ENCODE measurements at regions not wholly inside any gene's neighbourhood (a gene's known extent, or its start where the extent isn't known, plus 50 kb on each side); places are given as distances from the start of the nearest gene placed in this dataset.
"Not testable (repeated sequence)": the region's sequence is repeated elsewhere in the genome, so short reads cannot be mapped to it uniquely, and the experiment has no call there.

GRCh38 chr3:4228295-4228694, 74.9 kb upstream of the SETMAR start:
- DNase-seq: no peak

DNA sequence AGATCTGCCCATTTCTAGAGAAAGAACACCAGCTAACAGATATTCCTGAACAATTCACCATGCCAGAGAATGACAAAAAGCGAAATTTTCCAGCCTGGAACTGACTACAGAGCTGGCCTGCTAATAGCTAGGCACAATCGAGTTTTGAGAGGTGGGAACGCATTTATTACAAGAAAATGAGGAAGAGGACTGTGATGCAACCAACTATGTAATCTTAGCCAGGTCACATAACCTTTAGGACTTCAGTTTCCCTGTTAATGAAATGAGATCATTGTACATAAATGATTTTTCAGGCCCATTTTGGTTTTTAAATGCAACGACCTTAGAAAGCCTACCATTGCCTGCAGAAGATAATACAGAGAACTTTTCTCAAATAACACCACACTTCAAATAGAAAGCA, 72.1 kb upstream of the SETMAR start:
- DNase-seq: no peak

GRCh38 chr3:4232798-4233197, 70.4 kb upstream of the SETMAR start:
- DNase-seq: no peak

DNA sequence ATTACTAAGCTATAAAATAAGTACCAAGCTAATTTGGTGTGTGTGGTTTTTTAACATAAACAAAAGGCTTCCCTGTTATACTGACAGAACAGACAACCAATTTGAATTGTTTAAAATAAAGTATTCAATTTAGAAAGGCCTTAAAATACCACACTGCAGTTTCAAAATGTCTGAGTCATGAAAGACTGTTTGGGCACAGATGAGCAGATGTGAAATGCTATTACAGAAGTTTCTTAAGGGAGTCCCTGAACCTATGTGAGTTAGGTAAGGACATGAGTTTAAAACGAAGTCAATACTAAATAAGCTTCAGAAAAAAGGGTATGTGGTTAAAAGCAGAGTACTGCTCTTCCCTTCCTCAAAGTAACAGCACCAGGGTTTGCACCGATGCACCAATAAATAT, 69.7 kb upstream of the SETMAR start:
- DNase-seq: no peak

GRCh38 chr3:4234889-4235288, 68.3 kb upstream of the SETMAR start:
- no peak for DNase-seq

GRCh38 chr3:4235690-4236089, 67.5 kb upstream of the SETMAR start:
- DNase-seq: no peak

GRCh38 chr3:4241595-4242170, 61.5 kb upstream of the SETMAR start:
- DNase-seq: no peak

DNA sequence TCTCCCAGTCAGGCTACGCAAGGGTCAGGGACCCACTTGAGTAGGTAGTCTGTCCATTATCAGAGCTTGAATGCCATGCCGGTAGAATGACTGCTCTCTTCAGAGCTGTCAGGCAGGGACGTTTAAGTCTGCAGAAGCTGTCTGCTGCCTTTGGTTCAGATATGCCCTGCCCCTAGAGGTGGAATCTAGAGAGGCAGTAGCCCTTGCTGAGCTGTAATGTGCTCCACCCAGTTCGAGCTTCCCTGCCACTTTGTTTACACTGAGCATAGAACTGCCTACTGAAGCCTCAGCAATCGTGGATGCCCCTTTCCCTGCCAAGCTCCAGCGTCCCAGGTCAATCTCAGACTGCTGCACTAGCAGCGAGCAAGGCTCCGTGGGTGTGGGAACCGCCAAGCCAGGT, 57.5 kb upstream of the SETMAR start:
- DNase-seq: no peak

DNA sequence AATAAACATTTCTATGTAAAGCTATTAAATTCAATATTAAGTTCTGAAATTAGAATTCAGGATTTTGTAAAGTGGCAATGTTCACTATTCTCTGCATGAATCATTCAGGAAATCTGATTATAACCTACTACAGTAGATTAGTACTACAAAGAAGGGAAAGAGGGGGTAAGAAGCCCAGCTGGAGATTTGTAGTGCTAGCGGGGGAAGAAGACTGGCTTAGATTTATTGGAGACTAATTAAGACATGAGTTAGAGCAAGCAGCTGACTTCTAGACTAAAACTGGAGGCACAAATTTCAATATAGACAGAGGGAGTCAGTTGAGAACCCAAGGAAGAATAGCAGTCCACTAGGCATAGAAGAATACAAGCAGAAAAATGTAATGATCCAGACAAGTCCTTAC, 55.8 kb upstream of the SETMAR start:
- no peak for DNase-seq

- DNase-seq: no peak
Observed at GRCh38 chr3:4250064-4250463, 53.1 kb upstream of the SETMAR start.

GRCh38 chr3:4251412-4251811, 51.8 kb upstream of the SETMAR start:
- no peak for DNase-seq

DNA sequence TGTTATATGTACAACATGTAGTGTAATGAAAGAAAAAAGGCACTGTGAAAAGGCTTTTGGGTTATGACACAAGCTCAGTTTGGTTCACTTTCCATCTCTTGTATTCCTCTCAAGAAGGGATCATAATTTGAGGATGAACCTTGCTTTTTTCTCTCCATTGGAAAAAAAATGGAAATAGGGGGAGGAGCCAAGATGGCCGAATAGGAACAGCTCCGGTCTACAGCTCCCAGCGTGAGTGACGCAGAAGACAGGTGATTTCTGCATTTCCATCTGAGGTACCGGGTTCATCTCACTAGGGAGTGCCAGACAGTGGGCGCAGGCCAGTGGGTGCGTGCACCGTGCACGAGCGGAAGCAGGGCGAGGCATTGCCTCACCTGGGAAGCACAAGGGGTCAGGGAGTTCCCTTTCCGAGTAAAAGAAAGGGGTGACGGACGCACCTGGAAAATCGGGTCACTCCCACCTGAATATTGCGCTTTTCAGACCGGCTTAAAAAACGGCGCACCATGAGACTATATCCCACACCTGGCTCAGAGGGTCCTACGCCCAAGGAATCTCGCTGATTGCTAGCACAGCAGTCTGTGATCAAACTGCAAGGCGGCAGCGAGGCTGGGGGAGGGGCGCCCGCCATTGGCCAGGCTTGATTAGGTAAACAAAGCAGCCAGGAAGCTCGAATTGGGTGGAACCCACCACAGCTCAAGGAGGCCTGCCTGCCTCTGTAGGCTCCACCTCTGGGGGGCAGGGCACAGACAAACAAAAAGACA, 49.9 kb upstream of the SETMAR start:
- not testable (repeated sequence) for DNase-seq

Measured in CD4-positive, alpha-beta T cell treated with Interleukin-15 for 1 hour (primary cell).